T-helper 2 cell (primary cell): ENCODE measurements at regions not wholly inside any gene's neighbourhood (a gene's known extent, or its start where the extent isn't known, plus 50 kb on each side); places are given as distances from the start of the nearest gene placed in this dataset.
"Not testable (repeated sequence)": the region's sequence is repeated elsewhere in the genome, so short reads cannot be mapped to it uniquely, and the experiment has no call there.

ENCODE experiments used
- DNase-seq, 5 experiments: peaks; one replicate each; pipeline versions ENCODE4 v3.0.0 to v3.0.0-alpha.2; 2012 to 2022

GRCh38 chr6:56904068-56904467 lies 50.8 kb upstream of the BEND6 start:
- no peak for DNase-seq

GRCh38 chr6:56902641-56903464 lies 52.1 kb upstream of the BEND6 start:
- peak in 1 of 5 experiments; percentile 35 for DNase-seq

- DNase-seq: no peak
These were observed 54.1 kb upstream of the BEND6 start for GRCh38 chr6:56900784-56901183.

DNA sequence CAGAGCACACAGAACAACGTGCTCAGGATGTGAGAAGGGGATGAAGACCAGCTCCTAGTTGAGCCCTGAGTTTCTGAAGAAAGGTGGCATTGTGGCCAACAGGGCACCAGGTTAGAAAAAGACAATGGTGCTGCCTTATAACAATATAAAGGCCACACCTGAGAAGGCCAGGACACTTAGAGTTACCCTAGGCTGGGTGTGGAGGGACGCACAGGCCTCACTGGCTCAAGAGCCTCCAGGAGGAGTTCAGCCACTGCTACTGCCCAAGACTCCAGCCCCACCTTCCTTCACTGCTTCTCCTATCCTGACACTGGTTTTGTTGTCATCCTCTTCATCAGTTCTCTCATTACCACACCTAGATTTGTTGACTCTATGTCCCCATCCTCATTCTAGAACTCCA lies 55.2 kb upstream of the BEND6 start:
- DNase-seq: no peak

DNA sequence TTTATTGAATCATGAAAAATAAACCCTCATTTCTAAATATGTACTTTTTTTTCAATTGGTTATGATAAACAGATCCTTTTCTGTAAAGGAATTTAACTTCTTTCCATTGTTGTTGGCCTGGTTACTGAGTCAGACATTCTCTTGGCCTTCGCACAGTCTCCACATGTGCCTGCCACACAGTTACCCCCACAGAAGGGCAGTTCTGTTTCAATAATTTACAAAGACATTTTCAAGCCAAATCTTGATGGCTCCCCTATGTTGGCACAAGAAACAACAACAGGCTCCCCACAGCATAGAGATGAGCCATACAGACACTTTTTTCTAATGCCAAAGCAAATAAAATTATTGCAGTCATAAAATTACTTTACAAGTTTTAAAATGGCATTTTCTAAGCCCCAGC lies 55.6 kb upstream of the BEND6 start:
- DNase-seq: no peak

DNA sequence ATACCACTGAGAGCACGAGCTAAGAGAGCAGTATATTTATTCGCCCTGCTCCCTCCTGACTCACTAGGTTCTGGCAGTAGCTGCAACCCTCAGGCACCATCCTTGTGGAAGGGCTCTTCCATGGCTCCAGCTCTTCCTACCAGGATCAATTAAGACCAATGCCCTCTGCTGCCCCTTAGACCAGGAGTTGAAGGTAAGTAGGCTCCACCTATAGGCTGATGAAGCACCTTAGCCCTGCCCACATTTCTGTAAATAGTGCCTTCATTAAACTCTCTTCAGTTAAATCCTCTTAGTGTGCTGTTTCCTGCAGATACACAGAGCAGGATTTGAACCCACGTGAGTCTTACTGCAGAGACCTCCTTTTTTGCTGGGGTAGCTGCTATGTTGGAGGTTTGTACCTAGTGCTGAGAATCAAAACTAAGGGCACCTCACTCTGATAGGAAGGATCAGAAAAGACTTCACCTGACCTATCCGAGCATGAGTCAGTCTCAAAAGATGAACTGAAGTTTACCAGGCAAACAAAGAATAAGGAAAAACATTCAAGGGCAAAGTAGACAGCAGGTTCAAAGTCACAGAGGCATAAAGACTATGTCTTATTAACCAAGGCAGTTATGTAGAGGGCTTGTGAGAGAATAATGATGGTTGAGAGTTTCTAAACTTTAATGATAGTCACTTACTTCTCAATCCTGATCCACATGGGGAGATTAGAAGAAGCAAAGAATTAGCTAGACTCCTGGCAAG lies 56.9 kb upstream of the BEND6 start:
- DNase-seq: no peak

GRCh38 chr6:56891754-56892153 lies 63.2 kb upstream of the BEND6 start:
- peak in 1 of 5 experiments; percentile 3 for DNase-seq

GRCh38 chr6:56890683-56891429 lies 64.1 kb upstream of the BEND6 start:
- DNase-seq: peak in 1 of 5 experiments; percentile 87

- DNase-seq: no peak
These were observed 64.8 kb upstream of the BEND6 start for GRCh38 chr6:56890066-56890465.

DNA sequence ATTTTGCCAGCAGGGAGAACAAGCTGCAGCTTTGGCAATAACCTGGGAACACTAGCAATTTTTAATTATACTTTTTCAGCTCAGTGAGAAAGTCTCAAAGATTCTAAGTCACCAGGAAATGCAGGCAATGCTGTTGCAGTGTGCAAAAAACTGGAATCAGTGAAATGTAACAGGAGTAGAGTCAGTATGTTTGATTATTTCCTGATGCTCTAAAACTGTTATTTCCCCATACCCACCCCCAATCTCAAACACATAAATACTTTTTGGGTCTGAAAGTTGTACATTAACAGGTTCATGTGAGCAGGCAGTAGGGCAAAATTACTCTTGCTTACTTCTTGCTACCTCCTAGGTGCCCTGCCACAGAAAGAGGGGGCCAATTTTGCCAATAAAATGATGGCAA lies 65.4 kb upstream of the BEND6 start:
- no peak for DNase-seq

DNA sequence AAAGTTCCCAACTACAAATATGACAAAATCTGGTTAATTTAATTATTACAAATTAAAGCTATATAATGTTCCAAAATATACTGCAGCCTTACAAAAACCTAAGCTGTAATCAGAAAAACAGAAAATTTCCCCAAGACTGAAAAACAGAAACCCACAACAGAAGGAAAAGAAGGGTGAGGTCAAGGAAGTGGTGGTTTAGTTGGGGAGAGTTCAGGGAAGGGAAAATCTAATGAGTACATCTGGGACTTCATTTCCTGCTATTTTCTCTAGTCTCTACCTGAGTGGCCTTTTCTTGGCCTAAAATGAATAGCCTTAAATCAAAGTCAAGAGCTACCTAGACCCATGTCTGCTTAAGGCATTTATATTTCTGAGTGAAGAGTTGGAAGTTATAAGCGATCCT lies 66.2 kb upstream of the BEND6 start:
- no peak for DNase-seq

DNA sequence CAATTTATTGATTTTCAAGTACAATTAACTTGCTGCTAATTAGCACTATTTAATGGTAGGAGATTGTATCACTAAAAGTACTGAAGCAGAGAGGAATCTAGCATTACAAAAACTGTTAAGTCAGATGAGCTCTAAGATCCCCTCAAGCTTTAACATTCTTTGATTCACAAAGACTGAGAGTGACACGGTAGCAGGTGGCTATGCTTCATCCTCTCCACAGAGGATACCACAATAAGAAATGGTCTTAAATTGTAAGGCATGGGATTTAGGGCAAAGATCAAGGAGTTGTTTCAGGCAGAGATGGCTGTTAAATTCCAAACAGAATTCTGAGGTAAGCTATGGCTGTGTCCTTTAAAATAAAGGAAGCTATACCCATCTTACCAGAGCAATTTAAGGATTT lies 67.8 kb upstream of the BEND6 start:
- no peak for DNase-seq

DNA sequence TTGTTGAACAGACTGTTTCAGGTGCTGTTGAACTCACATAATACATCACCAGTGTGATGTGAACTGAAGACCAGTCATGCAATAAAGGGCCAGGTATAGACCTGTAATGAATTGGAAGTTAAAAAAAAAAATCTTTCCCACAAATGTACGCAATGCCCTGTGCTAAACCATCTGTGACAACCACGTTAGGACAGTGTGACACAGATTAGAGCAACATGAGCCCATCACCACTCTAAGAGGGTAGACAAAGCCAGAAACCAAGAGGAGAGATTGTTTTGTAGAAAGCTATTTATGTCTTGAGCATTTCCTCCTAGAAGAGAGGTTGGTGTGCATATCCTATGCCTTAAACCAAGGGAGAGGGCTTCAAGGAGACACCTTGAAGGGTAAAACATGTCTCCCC lies 77.0 kb upstream of the BEND6 start:
- DNase-seq: no peak

- DNase-seq: no peak
These were observed 78.9 kb upstream of the BEND6 start for GRCh38 chr6:56875961-56876360.

DNA sequence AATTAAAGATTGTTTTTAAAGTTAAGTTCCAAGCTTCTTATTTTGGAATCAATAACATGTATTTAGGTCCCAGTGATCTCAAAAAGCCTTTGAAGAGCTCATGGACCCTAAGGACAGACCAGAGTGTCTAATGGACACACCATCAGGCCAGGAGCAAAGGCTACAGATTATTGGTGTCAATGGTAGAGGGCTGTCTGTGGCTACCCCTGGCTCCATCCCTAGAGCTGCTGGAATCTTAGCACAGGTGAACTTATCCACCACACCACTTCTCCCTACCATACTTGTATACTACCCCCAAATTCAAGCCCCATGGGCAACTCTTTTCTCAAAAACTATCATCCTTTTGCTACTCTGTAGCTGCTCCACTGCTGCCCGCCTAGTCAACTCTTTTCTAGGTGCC lies 79.4 kb upstream of the BEND6 start:
- DNase-seq: no peak

GRCh38 chr6:56874328-56874727 lies 80.6 kb upstream of the BEND6 start:
- no peak for DNase-seq

- DNase-seq: not testable (repeated sequence)
These were observed 84.9 kb upstream of the BEND6 start for GRCh38 chr6:56870053-56870452.

DNA sequence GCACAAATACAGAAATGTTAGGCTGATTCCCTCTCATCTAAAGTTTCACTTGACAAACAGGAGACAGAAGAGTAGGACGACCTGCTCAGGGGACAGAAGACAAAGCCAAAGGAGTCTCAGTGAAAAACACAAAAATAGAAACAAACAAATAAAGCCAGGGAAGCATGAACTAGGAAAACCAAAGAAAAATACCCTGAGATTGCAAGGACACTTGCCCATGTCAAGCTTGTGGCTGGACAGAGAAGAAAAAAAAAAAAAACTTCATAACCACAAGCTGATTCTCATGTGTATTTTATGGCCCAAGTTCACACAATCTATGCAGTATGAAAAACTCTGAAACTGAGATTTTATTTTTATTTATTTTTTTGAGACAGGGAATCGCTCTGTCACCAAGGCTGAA lies 85.6 kb upstream of the BEND6 start:
- DNase-seq: no peak

DNA sequence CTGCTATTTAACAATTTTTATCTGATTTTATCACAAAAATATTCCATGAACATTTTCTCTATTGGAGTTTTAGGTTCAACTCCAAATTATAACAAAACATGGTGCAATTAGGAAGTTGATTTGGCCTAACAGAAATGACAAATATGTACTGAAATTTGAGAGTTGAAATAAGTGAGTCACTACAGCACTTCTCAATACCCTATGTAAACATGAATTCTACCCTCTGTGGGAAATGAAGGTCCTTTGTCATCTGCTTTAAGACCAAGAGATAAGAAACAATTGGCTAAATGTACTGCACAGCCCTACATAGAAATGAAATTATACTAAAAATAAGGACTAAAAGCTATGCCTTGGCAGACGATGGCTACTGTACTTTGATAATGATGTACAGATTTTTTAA lies 86.2 kb upstream of the BEND6 start:
- no peak for DNase-seq

DNA sequence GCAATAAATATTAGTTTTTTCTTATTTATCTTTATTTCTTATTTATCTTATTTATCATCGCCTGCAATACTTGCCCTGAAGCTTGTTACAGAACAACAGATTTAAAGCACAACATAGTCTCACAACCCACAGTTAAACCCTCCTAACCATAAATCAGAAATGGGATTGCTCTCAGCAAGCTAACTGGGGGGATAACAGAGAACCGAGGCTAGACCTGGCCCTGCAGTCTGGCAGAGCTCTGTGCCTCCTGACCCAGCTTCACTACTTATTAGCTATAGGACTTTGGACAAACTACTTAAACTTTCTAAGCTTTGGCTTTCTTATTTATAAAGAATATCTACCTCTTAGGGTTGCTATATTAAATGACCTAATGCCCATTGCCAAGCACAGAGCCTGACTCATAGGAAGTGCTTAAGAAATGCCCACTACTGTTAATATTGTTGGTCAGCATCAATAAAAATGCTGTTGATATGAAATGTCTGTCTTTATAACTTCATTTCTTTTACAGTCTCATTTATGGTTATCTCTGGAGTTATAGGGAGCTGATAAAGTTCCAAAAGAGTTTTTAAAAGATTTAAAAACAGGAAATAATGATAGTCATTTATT lies 87.9 kb upstream of the BEND6 start:
- no peak for DNase-seq

- no peak for DNase-seq
These were observed 89.6 kb upstream of the BEND6 start for GRCh38 chr6:56865081-56865875.

DNA sequence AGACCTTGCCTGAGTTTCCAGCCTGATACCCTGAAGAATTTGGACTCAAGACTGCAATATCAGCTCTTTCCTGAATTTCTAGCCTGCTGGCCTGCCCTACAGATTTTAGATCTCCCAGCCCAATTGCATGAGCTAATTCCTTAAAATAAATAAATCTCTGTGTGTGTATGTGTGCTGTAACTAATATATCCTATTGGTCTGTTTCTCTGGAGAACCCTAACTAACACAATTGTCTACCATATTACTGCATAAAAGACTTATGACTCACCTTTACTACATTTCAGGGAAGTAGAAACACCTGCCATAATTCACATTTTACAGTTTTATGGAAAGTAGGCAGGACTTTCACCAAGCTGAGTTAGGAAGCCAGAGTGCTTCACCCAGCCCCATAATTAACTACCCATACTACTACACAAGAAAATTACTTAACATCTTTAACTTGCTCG lies 90.7 kb upstream of the BEND6 start:
- DNase-seq: no peak
